IPS-18c (cell line): ENCODE measurements at regions not wholly inside any gene's neighbourhood (a gene's known extent, or its start where the extent isn't known, plus 50 kb on each side); places are given as distances from the start of the nearest gene placed in this dataset.

ENCODE experiments used
- H3K4me3 ChIP-seq: 2 replicates; pipeline ENCODE4 v1.7.0; 2013; ENCODE audit warnings: low read depth, mild to moderate bottlenecking, low read length, moderate library complexity; ENCODE audit not compliant: insufficient read depth
- H3K9me3 ChIP-seq: one replicate; pipeline ENCODE4 v1.6.1; 2013; ENCODE audit warnings: mild to moderate bottlenecking, low read length, moderate library complexity; ENCODE audit not compliant: control insufficient read depth, insufficient read depth

DNA sequence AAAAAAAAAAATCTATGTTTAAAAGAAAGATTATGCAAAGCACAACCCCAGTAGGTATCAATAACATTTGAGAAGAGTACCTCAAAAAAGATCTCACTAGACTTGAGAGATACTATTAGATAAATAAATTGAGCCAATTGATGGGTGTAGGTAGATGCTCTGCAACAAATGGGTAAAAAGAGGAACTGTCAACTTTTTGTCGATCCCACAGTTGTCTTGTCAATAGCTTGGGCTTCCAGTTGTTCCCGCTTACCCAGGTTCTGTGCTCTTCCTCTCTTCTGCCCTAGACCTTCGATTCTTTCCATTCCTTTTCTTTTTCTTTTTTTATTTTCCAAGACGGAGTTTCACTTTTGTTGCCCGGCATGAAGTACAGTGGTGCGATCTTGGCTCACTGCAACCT lies 226.9 kb downstream of the SOX4 start:
- Histone ChIP-seq H3K4me3 (no peak overlapping the region), H3K9me3 (no peaks in the 10 kb centered on the region)

DNA sequence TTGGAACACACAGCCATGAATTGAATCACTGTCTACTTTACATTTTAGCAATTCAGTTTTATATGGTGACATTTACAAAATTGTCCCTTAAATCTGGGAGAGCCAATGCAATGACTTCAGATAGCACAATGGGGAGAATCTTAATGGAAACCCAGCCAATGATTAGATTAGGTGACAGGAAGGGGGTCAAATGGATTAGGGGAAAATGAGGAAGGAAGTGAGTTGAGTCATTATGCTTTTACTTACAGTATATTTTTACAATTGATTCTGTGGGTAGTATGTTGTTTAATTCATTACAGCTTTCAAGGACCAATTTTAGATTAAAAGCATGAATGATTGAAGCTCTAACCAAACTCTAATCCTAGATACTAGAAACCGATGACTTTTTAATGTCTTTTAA lies 229.8 kb downstream of the SOX4 start:
- no peak overlapping the region for H3K4me3 ChIP-seq
- no peaks in the 10 kb centered on the region for H3K9me3 ChIP-seq

DNA sequence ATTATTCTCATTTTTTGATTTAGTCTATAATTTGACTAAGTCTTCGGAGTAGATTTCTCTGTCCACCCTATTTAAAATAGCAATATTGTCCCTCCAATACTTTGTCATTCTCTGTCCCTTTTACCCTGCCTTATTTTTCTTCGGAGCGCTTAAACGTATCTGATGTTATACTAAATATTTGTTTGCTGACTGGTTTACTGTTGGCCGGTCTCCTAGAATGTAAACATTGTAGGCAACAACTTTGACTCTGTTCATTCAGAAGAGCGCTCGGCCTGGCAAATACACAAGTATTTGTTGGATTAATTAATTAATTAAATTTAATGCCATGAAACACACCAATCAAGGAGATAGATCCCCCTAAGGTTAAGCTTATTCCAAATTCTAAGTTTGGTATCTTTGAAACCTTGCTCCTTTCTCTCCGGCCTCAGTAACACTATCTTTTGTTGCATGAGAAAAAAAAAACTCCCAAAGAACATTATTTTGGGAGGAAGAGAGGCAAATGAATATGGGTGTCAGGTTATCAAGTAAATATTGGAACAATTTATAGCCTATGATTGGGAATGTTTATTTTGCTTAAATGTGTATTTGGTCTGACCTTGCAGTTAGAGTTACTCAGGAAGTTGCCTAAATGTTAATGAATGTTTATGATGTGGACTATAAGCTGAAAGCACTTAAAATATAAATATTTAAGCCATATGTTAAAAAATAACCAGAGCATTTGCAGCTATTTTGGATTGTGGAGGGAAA lies 231.1 kb downstream of the SOX4 start:
- no peaks in the 10 kb centered on the region for H3K9me3 ChIP-seq
- H3K4me3 ChIP-seq: no peak overlapping the region

DNA sequence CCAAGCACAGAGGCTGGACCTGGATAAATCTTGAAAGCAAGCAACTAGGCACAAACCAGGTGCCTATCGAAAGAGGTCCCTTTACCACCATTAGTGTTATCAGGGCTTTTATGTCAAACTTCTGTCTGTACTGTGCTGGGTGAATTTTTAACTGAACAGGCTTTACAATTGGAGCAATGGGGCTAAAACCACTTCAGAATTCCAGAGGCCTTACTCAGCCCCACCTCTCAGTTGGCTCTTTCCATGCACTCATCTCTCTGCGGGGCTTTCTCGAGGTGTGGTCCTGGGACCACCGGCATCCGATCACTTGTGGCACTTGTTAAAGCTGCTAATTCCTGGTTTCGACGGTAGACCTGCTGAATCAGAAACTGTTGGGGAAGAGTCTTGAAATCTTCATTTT lies 232.5 kb downstream of the SOX4 start:
- no peak overlapping the region for H3K4me3 ChIP-seq
- no peaks in the 10 kb centered on the region for H3K9me3 ChIP-seq

DNA sequence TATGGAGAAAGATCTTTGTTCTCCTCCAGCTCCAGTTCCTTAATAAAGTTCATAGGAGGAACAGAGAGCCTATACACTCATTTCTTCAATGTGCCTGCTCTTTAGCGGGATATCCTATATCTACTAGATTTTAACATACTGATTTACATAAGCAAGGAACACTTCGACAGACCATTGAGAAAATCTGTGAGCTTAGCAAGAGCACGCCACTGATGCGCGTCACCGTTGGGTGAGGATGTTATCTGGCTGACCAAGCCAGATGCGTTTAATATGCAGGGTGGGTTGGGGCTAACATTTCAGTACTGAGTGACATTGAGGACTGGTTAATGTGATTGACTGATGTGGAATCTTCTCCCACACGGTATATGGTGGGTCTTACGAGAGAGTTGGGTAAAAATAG lies 233.4 kb downstream of the SOX4 start:
- H3K9me3 ChIP-seq: no peaks in the 10 kb centered on the region
- H3K4me3 ChIP-seq: no peak overlapping the region

DNA sequence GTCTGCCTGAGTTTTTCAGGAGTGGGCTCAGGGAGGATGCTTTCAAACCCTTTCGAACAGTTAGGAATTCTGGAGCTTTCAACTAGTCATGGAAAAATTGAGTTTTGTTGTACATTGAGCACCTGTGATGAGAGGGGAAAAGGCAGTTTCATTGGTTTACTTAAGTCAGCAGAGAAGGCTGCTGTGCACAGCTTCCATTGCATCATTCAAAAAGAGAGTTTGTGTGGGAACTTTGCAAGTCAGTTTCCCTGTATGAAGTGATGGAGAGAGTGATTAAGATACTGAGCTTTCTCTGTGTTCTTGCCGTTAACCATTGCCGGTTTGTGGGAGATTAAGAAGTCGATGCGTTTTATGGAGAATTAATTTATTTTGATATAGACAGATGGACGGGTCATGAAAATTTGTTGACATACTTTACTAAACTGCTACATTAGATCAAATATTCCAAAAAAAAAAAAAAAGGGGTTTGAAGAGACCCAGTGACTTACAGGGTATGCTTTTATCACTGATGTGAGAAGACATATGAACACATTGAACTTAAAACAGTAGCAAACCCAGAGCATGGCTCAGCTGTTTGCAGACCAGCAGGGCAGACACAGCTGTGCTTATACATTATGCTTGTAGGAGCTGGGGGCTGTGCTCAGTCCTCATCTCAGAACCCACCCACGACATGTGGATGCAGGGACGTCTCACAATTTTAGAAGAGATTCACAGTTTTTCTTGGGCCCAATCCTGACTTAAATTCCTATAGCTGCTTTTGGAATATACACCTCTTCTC lies 234.1 kb downstream of the SOX4 start:
- Histone ChIP-seq H3K4me3 (no peak overlapping the region), H3K9me3 (no peaks in the 10 kb centered on the region)

DNA sequence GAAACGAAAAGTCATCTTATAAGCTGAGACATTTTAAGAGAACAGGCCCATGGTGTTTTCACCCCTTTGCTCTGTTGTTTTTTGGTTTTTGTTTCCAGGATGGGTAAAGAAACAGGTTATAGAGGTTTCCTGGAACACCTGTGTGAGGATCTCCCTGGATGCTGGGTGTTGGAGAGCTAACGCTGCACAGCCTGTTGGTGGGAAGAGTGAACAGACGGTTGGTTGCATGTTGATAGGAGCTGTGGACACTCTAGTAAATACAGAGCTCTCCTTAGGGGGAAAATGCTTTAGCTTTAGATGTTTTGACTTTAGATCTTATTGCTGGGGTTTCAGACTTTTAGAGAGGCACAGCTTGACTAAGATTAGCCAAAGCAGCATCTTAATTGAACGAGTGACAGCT lies 235.2 kb downstream of the SOX4 start:
- no peak overlapping the region for H3K4me3 ChIP-seq
- H3K9me3 ChIP-seq: no peaks in the 10 kb centered on the region

DNA sequence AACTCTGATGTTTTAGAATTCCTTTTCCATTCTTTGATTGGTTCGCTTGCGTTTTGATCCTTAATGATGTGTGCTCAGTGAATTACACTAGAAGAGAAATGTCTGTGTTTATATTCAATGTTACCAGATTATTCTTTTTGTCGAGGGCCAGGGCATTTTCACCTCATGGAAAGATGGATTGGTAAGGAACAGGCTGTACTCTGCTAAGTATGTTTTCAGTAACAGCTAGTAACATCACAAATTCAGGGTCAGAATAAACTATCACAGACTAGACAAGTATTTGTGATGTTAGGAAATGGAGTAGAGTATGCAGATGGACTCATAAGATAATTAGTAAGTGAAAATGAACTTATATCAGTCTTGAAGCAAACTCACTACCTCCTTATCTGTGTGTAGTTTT lies 235.6 kb downstream of the SOX4 start:
- Histone ChIP-seq H3K4me3 (no peak overlapping the region), H3K9me3 (no peaks in the 10 kb centered on the region)

DNA sequence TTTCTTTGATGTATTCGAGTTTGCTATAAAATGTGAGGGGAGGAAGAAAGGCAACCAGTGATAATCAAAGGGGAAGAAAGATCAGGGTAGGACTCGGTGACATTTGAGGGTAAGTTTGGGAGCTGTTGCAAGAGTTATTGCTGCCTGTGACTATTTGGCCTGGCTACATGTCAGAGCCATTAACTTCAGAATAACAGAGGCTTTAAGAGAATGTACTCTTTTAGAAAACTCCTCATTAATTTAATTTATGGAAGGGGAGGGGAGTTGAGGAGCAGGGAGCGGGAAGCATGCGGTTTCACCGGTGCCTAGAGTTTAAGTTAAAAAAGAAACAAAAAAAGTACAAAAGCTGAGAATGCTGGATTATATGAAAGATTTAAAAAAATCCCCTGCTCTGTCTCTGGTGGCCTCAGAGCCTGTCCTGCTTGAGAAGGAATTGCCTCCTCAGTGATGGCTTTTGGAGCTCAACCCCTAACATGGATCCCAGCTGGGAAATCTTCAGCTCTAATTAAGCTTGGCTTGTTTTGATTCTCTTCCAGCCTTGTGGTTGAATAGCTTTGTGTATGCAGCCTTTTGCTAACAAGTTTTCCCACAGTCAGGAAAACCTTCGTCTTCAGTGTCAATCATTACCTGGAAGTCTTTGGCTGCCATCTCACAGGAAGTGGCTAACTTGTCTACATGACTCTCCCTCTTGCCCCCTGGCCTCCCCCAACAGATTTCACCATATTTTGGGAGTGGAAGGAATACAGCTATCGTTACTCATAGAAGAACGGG lies 238.2 kb downstream of the SOX4 start:
- no peaks in the 10 kb centered on the region for H3K9me3 ChIP-seq
- H3K4me3 ChIP-seq: no peak overlapping the region

DNA sequence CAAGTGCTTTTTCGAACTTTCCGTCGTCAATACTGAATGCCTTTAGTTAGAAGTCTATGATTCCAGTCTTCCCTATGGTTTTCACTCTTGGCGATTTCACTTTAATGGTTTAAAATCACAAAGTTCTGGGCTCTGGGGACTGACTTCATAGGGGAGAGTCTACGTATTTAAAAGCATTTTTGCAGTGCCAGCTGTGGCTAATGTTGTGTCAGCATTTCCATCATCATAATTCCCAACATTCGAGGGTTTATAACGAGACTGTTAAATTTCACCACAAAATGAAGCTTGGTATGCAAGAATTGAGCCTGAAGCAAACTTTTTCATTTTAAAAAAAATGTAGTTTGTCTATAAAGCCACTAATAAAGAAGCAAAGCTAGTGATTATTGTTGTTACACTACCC lies 242.7 kb downstream of the SOX4 start:
- Histone ChIP-seq H3K9me3 (no peaks in the 10 kb centered on the region), H3K4me3 (no peak overlapping the region)

DNA sequence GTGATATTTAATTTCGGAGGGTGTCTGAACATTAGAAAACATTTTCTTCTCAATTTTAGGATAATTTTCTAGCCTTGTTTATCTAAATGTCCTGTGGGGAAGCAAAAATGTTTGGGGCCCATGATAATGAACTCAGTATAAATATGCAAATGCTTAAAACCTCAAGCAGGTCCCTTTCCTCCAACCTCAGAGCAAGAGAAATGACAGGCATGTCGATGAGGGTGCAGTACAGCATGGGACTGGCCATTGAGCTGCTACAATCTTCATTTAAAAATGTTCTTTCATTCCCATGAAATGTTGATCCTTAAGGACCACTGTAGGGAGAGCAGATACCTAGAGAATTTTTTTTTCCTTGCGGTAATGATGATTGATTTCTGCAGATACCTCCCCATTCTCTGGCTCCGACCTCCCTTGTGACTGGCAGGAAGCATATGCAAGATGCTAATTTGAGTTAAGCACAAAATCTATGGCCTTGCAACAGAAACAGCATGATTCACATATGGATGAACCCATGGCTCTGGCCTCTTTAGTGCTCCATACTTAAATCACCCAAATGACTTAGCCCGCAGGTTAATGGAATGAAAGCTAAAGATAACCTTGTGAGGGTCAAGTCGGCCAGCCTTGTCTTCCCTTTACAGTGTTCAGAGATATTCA lies 243.3 kb downstream of the SOX4 start:
- no peak overlapping the region for H3K4me3 ChIP-seq
- H3K9me3 ChIP-seq: no peaks in the 10 kb centered on the region

DNA sequence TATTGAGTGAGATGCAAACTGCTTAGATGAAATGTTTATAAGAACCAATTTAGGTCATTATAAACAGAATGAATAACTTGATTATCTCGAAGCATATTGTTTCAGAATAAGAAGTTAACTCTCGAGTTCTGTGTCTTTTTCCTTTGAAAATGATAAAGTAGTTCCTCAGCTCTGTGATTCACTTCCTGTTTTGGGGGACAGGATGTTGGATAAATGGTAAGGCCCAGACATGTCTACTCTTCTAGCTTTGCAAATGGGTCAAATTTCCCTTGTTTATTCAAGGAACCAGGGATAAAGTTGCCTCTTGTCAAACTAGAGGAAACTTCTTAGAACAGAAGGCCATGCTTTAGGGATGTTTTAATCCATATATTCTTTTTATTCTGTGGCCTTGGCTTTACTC lies 246.9 kb downstream of the SOX4 start:
- H3K4me3 ChIP-seq: no peak overlapping the region
- no peaks in the 10 kb centered on the region for H3K9me3 ChIP-seq

DNA sequence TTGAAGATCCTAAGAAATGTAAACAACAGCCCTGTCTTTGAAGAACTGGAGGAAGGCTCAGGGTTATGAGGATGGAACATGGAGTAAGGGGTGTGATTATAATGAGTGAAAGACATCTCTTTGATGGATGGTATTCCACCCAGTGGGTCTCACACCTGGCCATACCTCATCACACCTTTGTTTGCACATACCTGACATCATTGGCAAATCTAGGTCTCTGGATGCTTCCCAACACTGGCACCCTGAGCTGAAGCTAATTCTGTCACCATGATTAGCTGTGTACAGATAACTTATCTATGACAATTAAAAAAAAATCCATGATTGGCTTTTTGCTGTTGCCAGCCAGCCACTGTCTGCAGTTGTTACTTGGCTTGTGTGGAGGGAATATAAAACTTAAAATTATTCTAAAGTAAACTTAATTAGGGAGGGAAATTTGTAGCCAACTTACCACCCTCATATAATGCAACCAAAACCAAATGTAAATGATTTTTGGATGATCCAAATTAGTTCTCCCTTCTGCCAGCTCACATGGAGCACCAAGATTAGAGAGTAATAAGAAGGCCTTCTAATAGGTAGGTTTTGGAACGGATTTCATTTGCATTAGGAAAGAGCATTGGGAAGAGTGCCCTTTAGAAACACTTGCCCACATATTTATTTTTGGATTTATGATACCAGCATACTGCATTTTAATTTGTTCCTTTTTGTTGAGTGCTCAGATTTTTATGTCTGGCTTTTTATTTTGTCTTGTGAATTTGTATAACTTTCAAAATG lies 249.5 kb downstream of the SOX4 start:
- no peak overlapping the region for H3K4me3 ChIP-seq
- H3K9me3 ChIP-seq: no peaks in the 10 kb centered on the region

DNA sequence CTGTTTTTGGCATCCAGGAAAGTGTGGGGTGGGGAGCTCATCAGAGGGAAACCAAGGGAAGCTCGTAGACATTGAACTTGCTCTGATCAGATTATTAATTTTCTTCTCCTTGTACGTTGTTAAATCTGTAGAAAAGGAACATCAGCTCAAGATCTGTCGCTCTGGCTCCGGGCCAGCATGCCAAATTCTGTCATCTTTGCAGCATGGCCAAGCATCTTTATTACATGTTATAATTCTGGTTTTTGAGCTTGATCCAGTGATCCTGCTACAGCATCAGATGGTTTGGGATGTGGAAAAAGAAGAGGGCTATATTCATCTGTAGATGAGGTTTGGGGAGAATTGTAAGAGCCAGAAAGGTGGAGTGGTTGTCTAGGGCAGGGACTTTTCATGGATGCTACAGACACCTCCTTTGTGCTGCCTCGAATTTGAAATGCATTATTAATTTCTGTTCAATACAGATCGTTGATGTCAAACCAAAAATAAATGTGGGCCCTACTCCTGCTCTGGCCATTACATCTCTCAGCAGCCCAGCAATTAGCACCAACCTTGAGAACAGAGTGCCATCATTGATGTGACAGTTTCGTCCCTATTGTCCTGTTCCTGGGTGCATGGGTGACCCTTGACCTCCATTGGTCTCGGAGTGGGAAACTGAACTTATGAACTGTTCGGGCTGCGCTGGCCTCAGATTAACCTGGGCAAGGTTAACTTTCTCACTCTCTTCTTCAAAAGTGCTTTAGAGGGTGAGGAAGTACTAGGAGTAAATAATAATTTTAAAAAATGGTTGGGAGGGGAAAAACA lies 250.8 kb downstream of the SOX4 start:
- Histone ChIP-seq H3K4me3 (no peak overlapping the region), H3K9me3 (no peaks in the 10 kb centered on the region)

DNA sequence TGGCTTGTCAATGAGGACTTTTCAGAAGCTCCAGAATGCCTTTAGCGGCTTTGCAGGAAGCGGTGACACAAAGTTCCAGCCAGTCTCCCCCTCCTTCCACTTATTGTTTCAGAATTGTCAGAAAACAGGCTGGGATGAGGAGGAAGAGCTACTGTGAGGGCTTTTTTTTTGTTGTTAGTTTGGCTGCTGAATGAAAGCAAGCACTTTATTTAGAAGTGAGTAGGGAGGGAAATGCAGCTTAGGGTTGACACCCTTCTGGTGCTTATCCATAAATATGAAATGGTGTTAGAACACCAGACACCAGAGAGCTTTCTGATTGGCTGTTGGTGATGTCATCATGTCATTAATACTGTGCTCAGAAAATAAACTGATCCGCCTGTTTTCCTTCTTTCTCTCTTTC lies 251.5 kb downstream of the SOX4 start:
- H3K9me3 ChIP-seq: no peaks in the 10 kb centered on the region

DNA sequence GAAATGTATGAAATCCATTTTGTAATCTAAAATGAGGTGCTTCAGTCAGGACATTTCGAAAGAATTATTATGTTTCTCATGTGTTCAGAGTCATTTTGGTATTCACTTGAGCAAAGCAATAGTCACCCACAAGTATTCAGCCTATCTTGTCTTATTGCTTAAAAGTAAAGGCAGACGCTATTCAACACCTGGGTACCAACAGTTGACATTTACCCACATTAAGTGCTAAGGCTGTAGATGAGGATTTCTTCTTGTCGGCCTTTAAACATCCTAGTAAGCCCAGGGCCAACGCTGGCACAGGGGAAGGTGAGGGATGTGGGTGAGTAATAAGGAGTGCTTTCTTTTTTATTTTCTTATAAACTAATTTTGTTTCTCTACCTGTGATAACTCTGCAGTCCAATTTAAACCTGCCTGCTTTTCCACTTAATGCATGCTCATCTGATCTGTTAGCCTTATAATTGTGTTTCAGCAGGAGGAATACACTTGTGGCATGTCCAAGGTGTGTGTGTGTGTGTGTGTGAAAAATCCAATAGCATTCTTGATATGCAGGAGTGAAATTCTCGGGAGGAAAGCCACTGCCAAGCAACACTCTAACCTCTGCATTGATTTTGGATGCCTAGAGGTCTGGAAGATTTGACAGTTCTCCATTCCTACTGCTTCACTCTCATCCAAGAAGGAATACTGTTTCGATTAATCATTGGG lies 252.0 kb downstream of the SOX4 start:
- Histone ChIP-seq H3K9me3 (no peaks in the 10 kb centered on the region), H3K4me3 (no peak overlapping the region)

More for the DNA sequence above, 251.5 kb downstream of the SOX4 start:
- H3K4me3 ChIP-seq: no peak overlapping the region
